ENCODE measurements at regions not wholly inside any gene's neighbourhood (a gene's known extent, or its start where the extent isn't known, plus 50 kb on each side); places are given as distances from the start of the nearest gene placed in this dataset.

DNA sequence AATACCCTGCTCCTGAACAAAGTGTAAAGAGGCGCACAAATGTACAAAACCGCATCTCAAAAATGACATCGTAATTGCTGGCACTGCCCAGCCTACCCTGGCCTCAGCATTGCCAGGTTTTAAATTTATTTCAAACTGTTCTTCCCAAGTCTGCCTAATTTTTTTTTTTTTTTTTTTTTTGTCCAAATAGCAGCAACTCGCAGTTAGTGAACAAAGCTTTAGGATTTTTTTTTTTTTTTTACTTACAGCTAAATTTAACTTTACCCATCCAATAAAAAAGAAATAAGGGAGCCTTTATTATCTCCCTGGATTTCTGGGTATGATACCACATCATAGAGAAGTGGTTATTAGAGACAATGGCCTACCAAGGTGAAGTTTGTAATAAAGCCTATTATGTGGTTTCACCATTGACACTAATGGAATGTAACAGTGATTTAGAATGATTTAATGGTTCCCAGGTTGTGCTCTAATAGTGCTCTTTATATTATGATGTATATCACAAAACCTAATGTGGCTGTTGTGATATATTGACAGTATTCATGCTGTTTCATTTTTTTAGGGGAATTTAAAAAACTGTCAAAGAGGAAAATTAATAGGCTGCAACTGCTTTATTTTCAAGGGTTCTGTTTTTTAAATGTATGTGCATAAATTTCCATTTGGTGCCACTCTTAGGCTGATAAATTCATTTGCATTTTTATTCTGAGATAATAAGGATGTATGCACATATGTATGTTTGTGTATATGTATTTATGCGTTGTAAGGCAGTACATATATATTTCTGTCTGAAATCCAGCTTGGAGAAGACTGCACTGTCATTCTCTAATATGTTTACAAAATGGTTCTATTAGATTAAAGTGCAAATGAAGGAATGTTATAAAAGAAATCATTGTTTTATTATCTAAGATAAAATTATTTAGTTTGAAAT is 309.0 kb downstream of the TFEC start:
- Histone ChIP-seq H4K20me1 (replicated peaks; ENCODE audit: control insufficient read depth, extremely low read depth, insufficient read depth, low read length) (no peaks in the 10 kb centered on the region), H3K27ac (ENCODE audit: insufficient read depth, low read depth, low read length) (no peak overlapping the region), H2AFZ (ENCODE audit: low read depth, low read length) (no peak overlapping the region), H3K9ac (replicated peaks; ENCODE audit: extremely low read depth, insufficient read depth, low read length) (no peak overlapping the region), H3K27me3 (ENCODE audit: control insufficient read depth in 2 of 2, insufficient read depth in 2 of 2, low read length in 2 of 2) (no peaks in the 10 kb centered on the region), H3K4me2 (ENCODE audit: insufficient read depth, low read length) (no peak overlapping the region), H3K4me1 (ENCODE audit: control insufficient read depth, extremely low read depth, insufficient read depth, low read length) (no peaks in the 10 kb centered on the region), H3K36me3 (ENCODE audit: control insufficient read depth in 2 of 2, extremely low read depth in 1 of 2, insufficient read depth in 2 of 2, low read length in 2 of 2) (no peaks in the 10 kb centered on the region), H3K9me3 (replicated peaks; ENCODE audit: control insufficient read depth, insufficient read depth, low read length) (no peaks in the 10 kb centered on the region), H3K79me2 (ENCODE audit: control insufficient read depth, insufficient read depth, low read length) (no peaks in the 10 kb centered on the region), H3K9me1 (replicated peaks; ENCODE audit: control insufficient read depth, extremely low read depth, insufficient read depth, low read length) (no peaks in the 10 kb centered on the region), H3K4me3 (replicated peaks in 1 of 3; ENCODE audit: insufficient read depth in 1 of 3, low read depth in 1 of 3, low read length in 3 of 3) (no peak overlapping the region)
- DNase-seq (ENCODE audit: low read depth, low spot score), result no peak
- no peak for FAIRE-seq
- no TSS peak for BruUV-seq (replicated peaks)
- intact Hi-C loops (cut with micrococcal nuclease), result no loop called here
- ChIA-PET POLR2A (interaction anchor here (0.6 kb wide), 1 partner anchor 12 kb away, joined by 3 read pairs; no protein-coding TSS in a partner anchor), CTCF (interaction anchor here (0.6 to 1.1 kb wide), 3 partner anchors 11 to 856 kb away, joined by 3 read pairs; no protein-coding TSS in a partner anchor)
- no peak for TF ChIP-seq FOS (IDR thresholded peaks at IDR 0.05; ENCODE audit: borderline replicate concordance, insufficient read depth, low read length)
- dilution Hi-C loops (cut with MboI; ENCODE audit: extremely low pct_ligation_motif_present, low sequenced_read_pairs), result no loop called here

DNA sequence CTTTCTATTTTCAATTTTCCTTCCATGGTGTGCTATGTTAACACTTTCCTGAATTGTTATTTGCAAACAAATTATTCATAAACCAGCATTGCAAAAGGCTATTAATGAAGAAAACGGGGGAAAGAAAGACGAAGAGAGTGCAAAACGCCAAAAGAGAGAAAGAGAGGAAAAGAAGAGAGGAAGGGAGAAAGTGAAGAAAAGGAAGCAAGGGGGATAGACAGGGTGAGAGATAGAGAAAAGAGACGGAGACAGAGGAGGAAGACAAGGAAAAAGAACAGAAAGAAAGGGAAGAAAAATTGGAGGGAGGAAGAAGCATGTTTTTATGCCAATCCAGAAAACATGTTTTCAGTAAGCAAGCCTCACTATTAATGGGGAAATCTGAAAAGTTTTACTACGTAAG is 310.6 kb downstream of the TFEC start:
- Histone ChIP-seq H3K9ac (replicated peaks; ENCODE audit: extremely low read depth, insufficient read depth, low read length) (no peak overlapping the region), H3K9me1 (replicated peaks; ENCODE audit: control insufficient read depth, extremely low read depth, insufficient read depth, low read length) (no peaks in the 10 kb centered on the region), H3K4me1 (ENCODE audit: control insufficient read depth, extremely low read depth, insufficient read depth, low read length) (no peaks in the 10 kb centered on the region), H4K20me1 (replicated peaks; ENCODE audit: control insufficient read depth, extremely low read depth, insufficient read depth, low read length) (no peaks in the 10 kb centered on the region), H2AFZ (ENCODE audit: low read depth, low read length) (peak overlapping the region; percentile 40), H3K36me3 (ENCODE audit: control insufficient read depth in 2 of 2, extremely low read depth in 1 of 2, insufficient read depth in 2 of 2, low read length in 2 of 2) (no peaks in the 10 kb centered on the region), H3K27ac (ENCODE audit: insufficient read depth, low read depth, low read length) (no peak overlapping the region), H3K4me3 (replicated peaks in 1 of 3; ENCODE audit: insufficient read depth in 1 of 3, low read depth in 1 of 3, low read length in 3 of 3) (no peak overlapping the region), H3K27me3 (ENCODE audit: control insufficient read depth in 2 of 2, insufficient read depth in 2 of 2, low read length in 2 of 2) (no peaks in the 10 kb centered on the region), H3K9me3 (replicated peaks; ENCODE audit: control insufficient read depth, insufficient read depth, low read length) (no peaks in the 10 kb centered on the region), H3K4me2 (ENCODE audit: insufficient read depth, low read length) (no peak overlapping the region), H3K79me2 (ENCODE audit: control insufficient read depth, insufficient read depth, low read length) (no peaks in the 10 kb centered on the region)
- CTCF ChIA-PET, result interaction anchor here (0.8 to 1.0 kb wide), 2 partner anchors 9 to 29 kb away, joined by 3 read pairs; no protein-coding TSS in a partner anchor
- POLR2A ChIA-PET, result no interaction called here
- FAIRE-seq (no peak), DNase-seq (ENCODE audit: low read depth, low spot score) (no peak)
- intact Hi-C loops (cut with micrococcal nuclease), result no loop called here
- dilution Hi-C loops (cut with MboI; ENCODE audit: extremely low pct_ligation_motif_present, low sequenced_read_pairs), result no loop called here
- TF ChIP-seq MYC (IDR thresholded peaks at IDR 0.05; ENCODE audit: low read depth, low read length) (no peak), POLR2A (IDR thresholded peaks at IDR 0.05; ENCODE audit: low read depth, low read length) (no peak), POLR2AphosphoS5 (IDR thresholded peaks at IDR 0.05; ENCODE audit: insufficient read depth, low read depth, low read length) (no peak), JUN (IDR thresholded peaks at IDR 0.05; ENCODE audit: borderline replicate concordance, insufficient read depth, insufficient read length, low read depth) (no peak), GATA2 (IDR thresholded peaks at IDR 0.05; ENCODE audit: insufficient read depth, insufficient read length, low read depth, low read length) (no peak), EZH2 (IDR thresholded peaks at IDR 0.05; ENCODE audit: borderline replicate concordance, low read depth, low read length, severe bottlenecking) (no peak), FOS (IDR thresholded peaks at IDR 0.05; ENCODE audit: borderline replicate concordance, insufficient read depth, low read length) (no peak)
- TF ChIP-seq, protein P1, sequence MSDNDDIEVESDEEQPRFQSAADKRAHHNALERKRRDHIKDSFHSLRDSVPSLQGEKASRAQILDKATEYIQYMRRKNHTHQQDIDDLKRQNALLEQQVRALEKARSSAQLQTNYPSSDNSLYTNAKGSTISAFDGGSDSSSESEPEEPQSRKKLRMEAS (IDR thresholded peaks at IDR 0.05; ENCODE audit: insufficient read depth, insufficient read length), result no peak
- TF ChIP-seq, protein P2, sequence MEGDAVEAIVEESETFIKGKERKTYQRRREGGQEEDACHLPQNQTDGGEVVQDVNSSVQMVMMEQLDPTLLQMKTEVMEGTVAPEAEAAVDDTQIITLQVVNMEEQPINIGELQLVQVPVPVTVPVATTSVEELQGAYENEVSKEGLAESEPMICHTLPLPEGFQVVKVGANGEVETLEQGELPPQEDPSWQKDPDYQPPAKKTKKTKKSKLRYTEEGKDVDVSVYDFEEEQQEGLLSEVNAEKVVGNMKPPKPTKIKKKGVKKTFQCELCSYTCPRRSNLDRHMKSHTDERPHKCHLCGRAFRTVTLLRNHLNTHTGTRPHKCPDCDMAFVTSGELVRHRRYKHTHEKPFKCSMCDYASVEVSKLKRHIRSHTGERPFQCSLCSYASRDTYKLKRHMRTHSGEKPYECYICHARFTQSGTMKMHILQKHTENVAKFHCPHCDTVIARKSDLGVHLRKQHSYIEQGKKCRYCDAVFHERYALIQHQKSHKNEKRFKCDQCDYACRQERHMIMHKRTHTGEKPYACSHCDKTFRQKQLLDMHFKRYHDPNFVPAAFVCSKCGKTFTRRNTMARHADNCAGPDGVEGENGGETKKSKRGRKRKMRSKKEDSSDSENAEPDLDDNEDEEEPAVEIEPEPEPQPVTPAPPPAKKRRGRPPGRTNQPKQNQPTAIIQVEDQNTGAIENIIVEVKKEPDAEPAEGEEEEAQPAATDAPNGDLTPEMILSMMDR (IDR thresholded peaks at IDR 0.05; ENCODE audit: extremely low read depth in 1 of 2, insufficient read depth in 1 of 2, low read depth in 1 of 2, low read length in 2 of 2), result no peak
- BruUV-seq (replicated peaks), result no TSS peak

All from endothelial cell of umbilical vein (primary cell).